COLO668 (cell line): ENCODE measurements at regions not wholly inside any gene's neighbourhood (a gene's known extent, or its start where the extent isn't known, plus 50 kb on each side); places are given as distances from the start of the nearest gene placed in this dataset.

Experiments
- DNase-seq: peaks from one replicate; lab custom pipeline; 2025; ENCODE audit not compliant: unreplicated experiment; lab: John Stamatoyannopoulos, UW

- DNase-seq = no peak
Measured at GRCh38 chr18:22110461-22110924, 58.9 kb upstream of the GATA6 start.

GRCh38 chr18:22112215-22112614 is 57.2 kb upstream of the GATA6 start:
- no peak for DNase-seq

GRCh38 chr18:22113144-22113844 is 56.1 kb upstream of the GATA6 start:
- DNase-seq = no peak

- no peak for DNase-seq
Measured at GRCh38 chr18:22114526-22115321, 54.7 kb upstream of the GATA6 start.

GRCh38 chr18:22115573-22115972 is 53.8 kb upstream of the GATA6 start:
- no peak for DNase-seq
